HG02840 (cell line): ENCODE measurements at regions not wholly inside any gene's neighbourhood (a gene's known extent, or its start where the extent isn't known, plus 50 kb on each side); places are given as distances from the start of the nearest gene placed in this dataset.

Source experiments
- ATAC-seq: cut with Tn5 transposase; IDR thresholded peaks from one replicate; pipeline ENCODE4 v1.9.1; 2021; ENCODE audit warnings: mild to moderate bottlenecking, moderate library complexity, moderate number of reproducible peaks; ENCODE audit not compliant: unreplicated experiment, low FRiP score

DNA sequence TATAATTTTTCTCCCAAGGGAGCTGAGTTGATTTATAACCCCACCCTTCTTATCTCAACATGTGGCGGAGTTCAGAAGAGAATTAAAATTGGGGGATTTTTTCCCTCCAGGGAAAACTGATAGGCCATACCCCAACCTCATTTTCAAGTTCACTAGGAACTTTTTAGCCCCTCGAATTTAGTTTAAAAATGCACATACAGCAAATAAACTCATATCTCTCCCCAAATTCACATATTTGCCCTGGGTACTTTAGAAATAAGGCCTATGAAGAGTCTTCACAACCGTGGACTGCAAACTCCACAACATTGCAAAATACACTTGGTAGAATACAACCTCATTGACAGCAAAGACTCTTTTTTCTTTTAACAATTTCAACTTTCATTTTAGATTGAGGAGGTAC is 206.7 kb upstream of the LEF1 start:
- no peak for ATAC-seq

DNA sequence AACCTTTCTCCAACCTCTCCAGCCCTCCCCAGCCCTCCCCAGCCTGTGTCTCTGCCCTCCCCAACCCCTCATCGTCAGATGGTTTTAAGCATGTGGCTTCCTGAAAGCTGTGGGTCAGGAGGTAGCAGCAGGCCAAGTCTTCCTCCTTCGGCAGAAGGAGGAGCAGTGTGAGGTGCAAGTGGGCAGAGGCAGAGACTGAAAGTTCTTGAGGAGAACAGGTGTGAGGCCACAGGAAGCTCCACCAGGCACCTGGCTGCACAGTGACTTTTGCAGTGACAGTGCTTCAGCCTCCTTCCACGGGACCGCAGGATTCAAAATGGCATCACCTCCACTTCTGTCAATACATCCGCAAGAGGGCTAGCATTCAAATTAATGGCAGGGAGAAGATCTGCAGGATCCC is 203.9 kb upstream of the LEF1 start:
- ATAC-seq, result no peak

DNA sequence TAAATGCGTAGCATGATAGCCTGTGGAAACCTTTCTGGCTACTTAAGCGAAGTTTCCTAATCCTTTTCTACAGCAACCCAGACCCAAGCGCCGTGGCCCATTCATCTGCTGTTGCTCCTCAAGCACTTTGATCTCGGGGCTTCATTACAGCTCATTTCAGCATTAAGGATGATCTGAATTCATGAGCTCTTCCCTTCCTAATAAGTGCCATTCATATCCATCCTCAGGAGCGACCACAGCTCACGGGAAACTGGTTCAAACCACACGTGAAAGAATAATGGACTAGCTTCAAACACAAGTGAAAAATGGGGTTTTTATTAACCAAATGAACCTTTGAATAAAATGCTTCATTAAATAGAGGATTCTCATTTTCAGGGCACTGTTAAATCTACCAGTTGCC is 202.6 kb upstream of the LEF1 start:
- no peak for ATAC-seq

DNA sequence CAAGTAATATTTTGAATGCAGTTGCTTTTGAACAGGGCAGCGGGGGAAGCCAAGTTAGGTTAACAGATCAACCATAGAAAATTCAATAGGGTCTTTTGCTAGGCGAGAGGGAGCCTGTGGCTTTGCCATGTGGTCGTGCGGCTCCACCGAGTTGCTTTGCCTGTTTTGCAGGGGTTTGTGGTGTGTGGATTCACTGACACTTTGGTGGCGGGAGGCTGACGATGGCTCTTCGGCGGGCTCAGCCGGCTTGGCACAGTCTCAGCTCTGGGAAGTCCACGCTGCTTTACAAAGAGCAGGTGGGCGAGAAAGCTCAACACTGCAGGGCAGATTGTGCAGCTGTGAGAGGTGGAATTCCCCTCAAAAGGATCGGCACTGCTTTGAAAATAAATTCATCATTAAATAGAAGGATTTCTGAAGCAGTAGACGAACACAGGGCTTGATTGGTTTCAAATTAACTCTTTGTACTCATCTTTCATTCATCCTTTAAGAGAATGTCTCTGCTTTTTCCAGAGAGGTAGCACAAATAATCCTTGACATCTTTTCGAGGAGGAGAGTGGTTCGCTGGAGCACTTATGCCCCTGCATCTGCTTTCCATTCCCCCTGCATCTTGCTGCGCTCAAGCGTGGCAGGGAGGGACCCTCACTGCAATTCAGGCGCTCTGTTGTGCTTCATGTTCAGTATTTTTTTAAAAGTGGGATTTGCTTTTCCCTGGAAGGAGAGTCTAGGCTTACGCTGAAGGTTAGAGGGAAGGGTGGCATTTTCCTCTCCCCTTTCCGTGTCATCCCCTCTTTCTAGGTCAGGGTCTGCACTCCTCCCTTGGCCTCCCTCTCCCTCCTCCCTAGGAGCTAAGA is 201.8 kb upstream of the LEF1 start:
- ATAC-seq, result no peak

DNA sequence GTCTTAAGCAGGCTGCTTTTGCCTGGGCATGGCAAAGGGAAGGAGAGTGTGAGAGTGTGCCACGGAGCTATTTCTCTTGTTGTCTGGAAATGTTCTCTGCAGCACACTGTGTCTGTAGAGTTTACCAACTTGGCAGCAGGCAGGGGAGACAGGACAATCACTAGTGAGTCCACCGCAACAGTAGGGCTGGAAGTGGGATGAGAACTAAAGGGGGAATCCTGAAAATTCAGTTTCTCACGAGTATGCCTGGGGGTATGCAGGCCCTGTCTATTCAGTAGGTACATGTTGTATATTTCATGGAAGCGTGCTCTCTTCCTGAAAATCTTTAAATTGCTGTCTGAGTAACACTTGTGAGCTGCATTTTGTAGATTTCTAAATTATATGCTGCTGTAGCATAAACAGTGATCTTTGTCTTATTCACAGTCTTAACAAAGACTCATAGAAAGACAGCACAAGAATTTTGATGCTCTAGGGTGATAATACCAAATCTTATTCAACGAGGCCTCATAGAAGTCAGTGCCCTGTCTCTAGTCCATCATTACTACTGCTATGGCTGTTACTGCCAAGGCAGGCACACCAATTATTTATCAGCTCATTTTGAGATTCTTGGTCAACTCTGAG is 200.4 kb upstream of the LEF1 start:
- ATAC-seq, result no peak

DNA sequence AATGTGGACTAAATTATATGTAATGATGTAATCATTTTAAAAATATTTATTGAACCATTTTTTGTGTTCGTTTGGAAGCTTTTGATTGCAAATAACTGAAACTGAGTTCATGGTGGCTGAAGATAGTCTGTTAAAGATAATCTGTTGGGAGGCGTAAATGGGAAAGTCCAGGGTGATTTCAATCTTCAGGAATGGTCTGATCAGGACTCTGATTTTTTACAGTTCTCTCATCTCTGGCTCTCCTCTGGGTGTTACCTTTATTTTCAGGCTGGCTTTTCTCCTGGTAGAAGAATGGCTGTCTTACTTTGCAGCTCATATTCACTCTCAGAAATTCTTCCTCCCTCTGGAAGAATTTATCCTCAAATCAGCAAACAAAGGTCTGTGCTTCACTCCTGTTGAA is 199.0 kb upstream of the LEF1 start:
- ATAC-seq, result no peak

DNA sequence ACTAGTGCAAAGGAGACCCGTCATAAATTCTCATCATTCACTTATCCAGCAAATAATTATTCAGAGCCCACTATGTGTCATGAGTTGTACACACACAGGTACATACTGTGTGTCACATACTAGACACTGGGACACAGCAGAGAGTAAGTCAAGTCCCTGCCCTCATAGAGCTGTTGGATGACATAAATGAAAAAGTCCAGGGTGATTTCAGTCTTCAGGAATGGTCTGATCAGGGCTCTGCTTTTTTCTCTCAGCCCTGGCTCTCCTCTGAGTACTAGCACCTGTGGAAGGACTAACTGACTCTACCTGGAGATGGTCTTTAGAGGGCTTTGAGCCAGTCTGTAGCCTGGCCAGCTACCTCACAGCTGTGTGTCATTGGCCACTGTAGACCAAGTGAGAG is 198.0 kb upstream of the LEF1 start:
- ATAC-seq, result no peak

DNA sequence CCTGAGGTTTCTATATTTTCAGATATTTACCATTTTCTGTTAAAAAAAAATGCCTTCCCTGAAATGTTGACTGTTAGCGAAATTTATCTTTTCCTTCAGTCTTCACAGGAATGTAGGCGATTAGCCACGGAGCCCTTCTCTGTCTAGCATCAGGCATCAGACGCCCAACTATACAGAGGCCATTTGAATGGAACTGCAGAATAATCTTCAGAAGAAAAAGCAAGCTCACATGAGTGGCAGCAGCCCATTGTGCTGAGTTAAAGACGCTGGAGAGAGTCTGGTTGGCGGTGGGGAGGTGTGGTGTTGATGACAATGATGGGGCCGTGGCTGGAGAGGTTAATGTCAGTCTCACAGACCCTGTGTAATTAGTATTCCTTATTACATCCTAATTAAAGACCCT is 196.8 kb upstream of the LEF1 start:
- ATAC-seq, result no peak

DNA sequence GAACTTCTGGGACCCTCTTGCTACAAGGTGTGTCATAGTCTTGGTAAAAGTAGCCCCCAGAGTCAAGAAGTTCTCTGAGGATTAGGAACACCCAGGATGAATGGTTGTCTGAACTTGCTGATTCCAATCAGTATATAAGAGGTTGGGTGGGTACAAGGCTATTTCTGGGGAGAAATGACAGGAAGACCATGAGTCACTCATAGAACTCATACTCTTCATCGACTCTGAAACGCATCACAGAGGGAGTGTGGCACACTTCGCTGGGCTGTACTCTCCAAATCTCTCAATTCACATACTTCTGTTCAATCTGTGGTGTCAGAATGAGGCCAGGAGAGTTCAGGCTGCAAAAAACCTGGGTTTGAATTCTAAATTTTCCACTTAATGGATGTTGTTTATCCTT is 193.2 kb upstream of the LEF1 start:
- ATAC-seq, result no peak

DNA sequence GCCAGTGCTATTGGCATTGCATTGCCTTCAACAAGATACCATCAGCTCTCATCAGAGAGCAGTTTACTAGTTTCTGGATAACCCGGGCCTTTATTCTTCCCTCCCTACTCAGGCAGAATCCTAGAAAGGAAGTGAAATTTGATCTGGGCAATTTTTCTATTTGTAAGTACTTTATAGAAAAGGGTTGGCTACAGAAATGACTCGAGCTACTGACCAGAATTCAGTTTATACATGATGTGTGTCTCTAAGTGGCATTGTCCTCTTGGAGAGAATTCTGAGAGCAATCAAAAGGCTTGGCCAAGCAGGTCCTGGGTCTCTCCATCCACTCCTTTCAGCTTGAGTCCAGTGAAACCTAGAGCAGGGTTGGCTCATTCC is 192.7 kb upstream of the LEF1 start:
- no peak for ATAC-seq

DNA sequence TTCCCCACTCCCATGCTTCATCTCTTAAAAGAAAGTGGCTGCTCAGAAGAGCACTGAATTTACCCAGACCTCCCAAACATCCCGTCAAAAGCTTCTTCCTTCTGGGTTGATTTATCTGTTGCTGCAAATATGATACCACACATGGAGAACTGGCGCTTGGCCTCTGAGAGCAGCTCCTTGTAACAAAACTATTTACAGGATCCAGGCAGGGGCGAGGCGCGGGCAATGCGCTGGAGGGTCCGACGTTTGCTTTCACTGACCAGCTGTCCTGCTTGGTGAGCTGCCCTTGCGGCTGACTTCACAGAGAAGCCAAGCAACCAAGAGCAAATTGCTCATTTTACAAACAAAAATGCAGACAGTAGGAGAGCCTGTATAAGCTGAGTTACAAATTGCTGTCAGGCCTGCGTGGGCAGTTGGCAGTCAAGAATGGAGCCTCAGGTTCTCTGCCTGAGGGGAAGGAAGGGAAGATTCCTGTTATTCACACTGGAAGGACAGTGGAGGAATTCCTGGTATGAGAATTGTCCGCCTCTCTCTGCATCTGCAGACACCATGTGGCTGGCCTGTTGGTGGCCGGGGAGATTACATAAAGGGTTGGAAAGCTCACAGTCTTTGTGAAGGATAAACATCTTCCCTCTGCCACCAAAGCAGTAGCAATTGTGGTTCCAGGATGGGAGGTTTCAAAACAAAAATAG is 192.2 kb upstream of the LEF1 start:
- no peak for ATAC-seq

DNA sequence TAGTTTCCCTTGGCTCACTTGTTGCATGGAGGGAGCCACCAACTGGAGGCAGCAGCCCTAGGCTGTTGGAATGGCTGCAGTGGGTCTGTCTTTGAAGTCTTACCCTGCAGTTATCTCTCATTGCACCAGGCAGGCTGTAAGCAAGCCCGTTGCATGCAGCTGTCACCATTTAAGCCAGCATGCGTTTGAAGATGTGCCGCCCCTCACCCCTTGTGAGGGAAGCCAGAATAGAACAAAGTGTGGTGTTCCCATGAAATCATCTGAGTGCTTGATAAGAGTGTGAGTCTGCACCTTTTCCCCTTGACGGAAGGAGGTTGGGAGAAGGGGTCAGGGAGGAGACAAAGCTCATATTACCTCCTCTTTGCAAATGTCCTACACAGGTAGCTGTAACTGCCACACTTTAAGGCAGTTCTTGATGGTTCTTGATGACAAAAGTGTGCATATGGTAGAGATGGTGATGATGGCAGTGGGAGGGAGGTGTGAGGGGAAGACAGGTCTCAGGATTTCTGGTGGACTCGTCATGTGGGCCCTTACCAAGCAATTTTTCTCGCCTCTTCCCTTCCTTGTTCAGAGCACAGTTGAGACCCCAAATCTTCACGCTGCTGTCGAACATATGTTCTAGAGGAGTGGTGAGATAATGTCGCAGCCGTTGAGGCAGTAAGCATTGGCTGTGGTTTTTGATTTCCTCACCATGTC is 191.4 kb upstream of the LEF1 start:
- no peak for ATAC-seq

DNA sequence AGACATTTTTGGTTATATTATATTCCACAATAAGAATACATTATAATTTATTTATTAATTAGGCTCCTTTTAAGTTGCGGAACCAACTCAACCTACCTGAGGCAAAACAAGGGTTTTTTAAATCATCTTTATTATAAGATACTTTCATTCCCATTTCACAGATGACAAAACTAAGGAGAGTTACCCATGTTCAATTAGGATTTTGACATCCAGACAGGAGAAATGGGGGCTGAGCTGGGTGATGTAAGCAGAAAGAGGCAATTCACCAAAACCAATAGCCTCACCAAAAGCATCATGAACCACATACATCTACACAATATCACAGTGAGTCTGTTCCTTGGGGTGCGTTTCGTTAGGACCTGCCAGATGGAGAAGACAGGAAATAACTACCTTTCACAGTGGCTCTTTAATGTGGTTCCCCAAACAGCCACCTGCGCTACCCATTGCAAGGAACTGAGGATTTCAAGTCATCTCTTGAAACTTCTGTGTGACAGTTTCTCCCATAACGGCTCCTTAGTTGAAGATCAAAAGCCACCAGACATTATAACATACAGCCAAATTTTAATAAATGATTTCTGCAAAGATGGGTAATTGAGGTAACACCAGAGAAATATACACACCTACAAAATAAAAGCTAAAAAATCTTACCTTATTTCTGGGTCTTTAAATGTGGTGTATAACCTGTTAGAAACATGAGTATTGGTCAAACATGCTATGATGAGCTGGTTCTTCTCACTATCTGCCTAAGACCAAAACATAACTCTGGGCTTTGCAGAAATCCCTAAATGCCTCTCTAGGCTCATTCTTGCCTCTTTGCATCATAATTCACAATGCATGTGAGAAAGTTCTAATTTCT is 190.6 kb upstream of the LEF1 start:
- ATAC-seq, result no peak

DNA sequence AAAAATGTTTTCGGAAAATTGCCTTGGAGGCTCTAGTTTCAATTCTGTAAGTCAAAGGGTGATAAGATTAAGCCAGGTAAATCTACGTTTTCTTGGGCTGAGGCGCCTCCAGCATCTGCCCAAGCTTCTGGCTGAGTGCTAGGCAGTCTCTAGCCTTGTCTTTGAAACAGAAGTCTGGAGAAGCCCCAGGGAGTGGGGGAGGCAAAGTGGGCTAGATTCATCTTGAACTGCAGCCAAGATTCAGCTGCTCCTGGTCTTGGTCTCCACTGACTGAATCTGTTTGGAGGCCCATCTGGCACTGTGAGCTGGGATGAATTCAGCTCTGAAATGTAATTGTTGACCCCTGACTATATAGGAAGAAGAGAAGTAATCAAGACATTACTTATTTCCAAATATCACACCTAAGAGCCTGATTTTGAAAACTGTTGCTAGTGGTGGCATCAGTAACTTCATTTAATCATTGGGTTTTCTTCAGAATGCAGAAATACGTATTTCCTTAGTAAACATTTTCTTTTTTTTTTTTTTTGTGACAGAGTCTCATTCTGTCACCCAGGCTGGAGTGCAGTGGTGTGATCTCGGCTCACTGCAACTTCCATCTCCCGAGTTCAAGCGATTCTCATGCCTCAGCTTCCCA is 187.3 kb upstream of the LEF1 start:
- no peak for ATAC-seq

DNA sequence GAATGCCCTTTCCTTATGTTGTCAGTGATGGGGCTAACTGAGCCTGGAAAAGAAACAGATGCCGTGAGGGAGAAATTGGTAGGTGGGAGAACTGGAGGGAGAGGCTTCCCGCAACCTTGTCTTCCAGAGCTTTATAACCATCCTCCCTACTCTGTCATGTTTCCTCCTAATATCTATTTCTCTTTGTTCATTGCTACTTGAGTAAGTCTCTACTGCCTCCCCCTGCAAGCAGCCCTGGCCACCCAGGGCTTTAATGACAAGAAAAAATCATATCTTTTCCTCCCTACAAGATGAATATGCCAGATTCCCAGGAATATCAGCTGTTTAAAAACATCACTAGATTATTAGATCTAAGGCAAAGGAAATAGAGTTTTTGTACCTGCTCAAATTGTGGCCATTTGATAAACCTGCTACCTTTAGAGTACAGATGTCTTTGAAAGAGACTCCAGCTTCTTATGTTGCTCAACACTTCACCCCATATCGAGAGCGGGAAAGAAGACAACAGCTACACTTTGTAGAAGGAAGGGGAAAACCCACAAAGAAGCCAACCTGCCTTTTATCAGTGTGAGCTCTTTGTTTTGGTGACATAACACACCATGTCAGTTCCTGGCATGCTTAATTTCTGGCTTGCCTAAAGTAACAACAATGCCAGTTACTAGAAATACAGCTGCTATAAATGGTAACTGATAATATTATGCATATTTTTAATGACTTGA is 186.6 kb upstream of the LEF1 start:
- no peak for ATAC-seq

DNA sequence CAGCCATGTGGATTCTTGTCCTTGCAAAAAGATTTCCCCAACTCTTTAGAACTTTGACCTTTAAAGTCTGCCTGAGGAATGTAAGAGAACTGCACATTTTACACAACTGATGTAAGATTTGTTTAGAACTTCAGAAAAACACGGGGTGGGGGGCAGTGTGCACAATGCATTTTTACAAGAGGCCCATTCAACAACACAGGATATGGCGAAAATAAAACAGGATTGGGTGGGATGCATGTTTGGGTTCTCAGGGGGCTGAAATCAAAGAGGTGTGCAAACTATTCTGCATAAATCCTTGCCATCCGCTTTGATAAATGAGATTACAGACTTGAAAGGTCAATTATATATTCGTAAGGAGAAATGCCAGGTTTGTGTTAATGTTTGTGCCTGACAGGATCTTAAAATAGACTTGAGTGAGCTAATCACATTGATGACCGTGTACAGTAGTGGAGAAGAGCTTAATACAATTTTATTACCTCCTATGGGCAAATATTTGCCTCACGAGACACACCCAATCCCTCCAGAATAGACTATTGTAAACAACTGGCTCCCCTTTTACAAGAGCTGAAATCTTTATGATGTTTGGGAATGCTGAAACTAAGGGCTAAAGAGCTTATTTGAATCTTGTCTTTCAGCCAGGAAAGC is 184.1 kb upstream of the LEF1 start:
- no peak for ATAC-seq

DNA sequence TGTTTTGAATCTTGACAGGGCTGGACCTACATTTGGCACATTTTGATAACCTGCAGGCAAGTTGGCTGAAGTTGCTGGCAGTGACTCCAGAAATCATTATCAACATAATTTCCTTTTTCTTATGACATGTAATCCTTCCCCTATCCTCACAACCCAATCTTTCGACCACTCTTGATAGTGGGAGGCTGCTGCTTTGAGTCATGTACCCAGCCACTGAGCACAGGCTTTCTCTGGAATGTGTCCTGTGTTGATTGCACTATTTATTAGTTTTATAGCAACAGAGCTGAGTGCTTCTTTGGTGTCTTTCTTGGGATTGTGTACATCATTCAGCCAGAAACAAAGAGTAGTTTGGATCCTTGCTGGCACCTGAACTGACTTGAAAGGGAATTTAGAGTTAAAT is 183.1 kb upstream of the LEF1 start:
- ATAC-seq, result no peak

DNA sequence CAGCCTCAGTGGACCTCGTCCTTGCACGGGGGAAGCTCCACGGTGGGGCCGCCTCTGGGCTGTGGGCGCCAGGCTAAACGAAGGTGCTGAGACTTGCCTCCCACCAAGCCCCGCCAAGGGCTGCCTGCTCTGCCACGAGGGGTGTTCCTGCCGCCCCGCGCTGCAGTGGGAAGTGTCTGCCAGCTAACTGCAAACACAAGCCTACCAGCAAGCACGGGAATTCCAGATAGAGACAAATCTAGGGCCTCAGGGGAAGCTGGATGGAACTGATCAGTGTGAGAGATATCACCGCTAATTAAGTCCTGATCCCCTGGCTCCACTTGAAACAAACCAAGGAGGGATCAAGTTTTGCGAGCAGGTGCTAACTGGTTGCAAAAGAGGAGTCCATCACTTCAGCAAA is 181.6 kb upstream of the LEF1 start:
- no peak for ATAC-seq

DNA sequence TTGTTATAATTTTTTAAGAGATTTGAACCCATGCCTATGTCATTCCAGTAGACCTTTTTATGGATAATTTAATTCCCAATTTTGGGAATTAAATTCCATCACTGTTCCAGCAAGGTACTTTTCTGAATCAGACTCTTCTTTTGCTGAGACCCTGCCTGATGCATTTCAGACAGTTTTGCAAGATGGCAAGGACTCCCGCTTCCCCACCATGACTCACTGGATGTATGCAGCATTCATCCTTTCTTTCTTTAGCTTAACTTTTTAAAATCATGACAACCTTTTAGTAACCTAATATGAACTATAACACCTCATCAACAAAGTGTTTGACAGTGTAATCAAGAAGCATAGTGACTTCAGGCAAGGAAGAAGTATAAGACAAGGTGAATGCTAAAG is 178.1 kb upstream of the LEF1 start:
- no peak for ATAC-seq
